ENCODE measurements at regions not wholly inside any gene's neighbourhood (a gene's known extent, or its start where the extent isn't known, plus 50 kb on each side); places are given as distances from the start of the nearest gene placed in this dataset.

- TF ChIP-seq SUZ12 (IDR thresholded peaks at IDR 0.05; ENCODE audit: extremely low read depth, insufficient read depth, insufficient read length) (no peak), ZNF274 (IDR thresholded peaks at IDR 0.05; ENCODE audit: low read depth, low read length) (no peak)
These were observed 1962.5 kb downstream of the ARAP2 start for GRCh38 chr4:34281826-34282225.

Measured in NT2/D1 (cell line).